HG03565 (cell line): ENCODE measurements at regions not wholly inside any gene's neighbourhood (a gene's known extent, or its start where the extent isn't known, plus 50 kb on each side); places are given as distances from the start of the nearest gene placed in this dataset.

Experiments used
- ATAC-seq: cut with Tn5 transposase; IDR thresholded peaks from one replicate; pipeline ENCODE4 v1.9.1; 2021; ENCODE audit warnings: mild to moderate bottlenecking, moderate library complexity; ENCODE audit not compliant: unreplicated experiment

GRCh38 chr2:60003076-60003475 is 550.4 kb downstream of the BCL11A start:
- ATAC-seq = no peak

DNA sequence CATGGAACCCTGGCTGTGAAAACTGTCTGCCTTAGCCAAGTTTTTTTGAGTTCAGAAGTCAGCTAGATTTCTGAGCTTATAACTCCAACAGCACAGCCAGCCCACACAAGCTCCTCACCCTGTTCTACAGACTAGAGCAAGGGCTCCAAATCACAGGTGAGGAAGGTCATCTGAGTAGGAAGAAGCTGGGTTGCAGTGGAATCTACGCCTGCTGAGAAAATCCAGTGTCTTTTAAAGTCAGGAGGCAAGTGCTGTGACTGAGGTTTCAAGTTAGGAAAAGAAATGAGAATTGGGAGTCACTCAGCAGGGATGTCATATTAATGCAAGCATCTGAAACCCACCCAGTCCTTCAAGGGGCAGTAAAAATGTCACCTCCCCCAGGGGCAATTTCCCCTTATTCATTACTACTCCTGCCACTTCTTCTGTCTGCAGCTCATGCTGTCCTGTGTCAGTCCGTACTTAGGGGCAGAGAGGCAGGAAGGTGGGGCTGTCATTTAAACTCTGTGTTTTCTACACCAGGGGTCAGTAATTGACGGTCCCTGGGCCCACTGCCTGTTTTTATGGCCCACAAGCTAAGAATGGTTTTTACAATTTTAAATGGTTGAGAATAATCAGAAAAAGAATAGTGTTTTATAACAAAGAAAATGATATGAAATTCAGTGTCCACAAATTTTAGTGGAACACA is 551.1 kb downstream of the BCL11A start:
- no peak for ATAC-seq

GRCh38 chr2:60000686-60001085 is 552.8 kb downstream of the BCL11A start:
- ATAC-seq = no peak

DNA sequence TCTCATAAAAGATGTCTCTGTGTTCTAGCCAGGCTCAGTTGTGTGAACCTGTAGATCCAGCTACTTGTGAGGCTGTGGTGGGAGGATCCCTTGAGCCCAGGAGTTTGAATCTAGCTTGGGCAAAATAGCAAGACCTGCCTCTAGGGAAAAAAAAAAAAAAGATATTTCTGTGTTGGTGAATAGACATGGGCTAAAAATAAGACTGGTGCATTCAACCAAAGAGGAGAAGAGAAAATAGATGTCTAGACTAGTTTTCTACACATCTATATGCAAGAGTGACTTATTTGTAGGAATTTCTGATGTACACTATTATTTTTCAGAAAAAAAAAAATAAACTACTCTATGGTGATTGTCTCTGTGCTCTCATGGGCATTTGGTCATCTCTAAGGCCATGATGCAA is 555.1 kb downstream of the BCL11A start:
- ATAC-seq = no peak

DNA sequence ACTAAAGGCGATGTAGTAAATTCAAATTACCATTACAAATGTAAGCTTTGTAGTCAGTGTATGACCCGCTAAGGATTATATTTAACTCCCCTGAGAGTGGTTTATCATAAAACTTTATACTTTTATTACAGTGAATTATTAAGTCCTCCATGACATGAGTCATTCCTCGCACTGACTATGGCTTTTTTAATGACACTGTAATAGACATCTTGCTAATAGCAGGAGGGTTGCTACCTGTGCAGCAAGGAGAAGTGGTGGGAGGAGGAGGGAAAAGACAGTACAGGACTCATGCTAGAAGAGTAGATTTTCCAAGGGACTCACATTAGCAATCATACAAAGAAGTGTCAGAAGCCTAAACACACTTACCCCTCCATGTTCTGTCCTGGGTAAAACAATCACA is 556.1 kb downstream of the BCL11A start:
- ATAC-seq = no peak

DNA sequence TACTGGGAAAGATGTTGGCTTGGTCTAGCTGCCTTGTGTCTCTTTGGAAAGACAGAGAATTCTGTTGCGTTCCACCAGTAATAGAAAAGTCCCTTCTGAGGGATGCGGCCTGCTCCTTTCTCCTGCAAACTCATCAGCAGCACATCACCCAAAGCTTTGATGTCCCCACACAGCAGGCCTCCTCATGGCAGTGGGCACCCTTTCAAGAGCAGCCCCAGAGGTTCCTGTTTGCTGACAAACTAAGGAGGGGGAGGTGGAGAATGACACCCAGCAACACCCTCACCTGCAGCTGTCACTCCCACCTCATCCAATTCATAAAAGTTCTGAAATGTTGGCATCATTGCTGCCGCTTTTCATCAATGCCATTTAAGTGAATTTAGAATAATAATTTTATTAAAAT is 556.6 kb downstream of the BCL11A start:
- no peak for ATAC-seq

DNA sequence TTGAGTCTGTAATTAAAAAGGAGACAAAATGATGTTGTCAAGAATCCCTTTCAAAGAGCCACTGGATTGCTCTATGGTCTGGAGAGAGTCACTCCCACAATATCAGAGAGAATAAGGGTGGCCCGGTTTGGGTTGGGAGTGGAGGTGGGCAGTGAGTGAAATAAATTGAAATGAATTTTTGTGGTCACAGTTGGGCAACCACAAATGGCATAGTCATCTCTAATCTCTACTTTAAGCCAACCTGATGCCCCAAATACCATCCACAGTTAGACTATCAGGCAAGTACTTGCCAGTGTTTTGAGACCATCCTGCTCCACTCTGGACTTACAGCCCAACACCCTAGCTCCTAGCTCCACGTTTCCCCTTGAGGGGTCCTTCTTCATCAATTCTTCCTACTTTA is 559.7 kb downstream of the BCL11A start:
- ATAC-seq = no peak

- no peak for ATAC-seq
Observed at GRCh38 chr2:59988341-59988740, 565.1 kb downstream of the BCL11A start.

GRCh38 chr2:59986511-59986910 is 566.9 kb downstream of the BCL11A start:
- ATAC-seq = no peak

- no peak for ATAC-seq
Observed at GRCh38 chr2:59985923-59986322, 567.5 kb downstream of the BCL11A start.

GRCh38 chr2:59974051-59974766 is 579.2 kb downstream of the BCL11A start:
- no peak for ATAC-seq

GRCh38 chr2:59969161-59969560 is 584.3 kb downstream of the BCL11A start:
- no peak for ATAC-seq

DNA sequence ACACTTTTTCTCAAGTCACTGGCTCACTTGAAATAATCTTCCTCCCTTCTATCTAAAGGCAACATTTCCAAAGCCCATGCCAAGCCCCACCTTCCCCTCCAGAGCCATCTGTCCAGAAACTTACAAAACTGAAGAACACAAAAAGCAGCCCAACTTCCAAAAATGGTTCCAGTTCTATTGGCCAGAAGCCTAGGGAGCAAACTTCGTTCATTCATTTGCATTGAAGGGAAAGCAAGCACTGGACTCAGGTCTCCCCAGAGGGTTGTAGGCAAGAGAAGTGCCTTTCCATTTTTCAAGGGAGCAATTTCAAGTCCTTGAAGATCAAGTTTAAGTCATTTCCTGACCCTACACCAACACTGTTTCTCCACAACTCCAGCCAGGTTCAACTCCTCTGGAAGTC is 585.0 kb downstream of the BCL11A start:
- ATAC-seq = no peak

DNA sequence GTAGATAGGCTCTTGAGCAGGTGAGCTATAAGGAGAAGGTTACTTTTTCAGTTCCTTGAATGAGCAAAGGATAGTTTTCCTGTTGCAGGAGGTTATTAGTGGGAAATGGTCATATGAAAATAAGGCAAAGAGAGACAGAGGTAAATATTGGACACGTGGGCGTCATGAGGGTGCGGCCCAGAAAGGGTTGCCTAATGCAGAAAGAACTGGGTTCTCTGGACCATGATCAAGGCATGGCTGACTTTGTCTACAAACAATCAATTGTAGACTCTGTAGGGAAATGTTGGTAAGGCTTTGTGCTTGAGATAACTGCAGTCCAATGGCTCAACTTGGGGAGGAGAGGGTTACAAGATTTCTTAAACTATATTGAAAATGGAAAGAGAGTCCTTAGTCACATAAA is 585.8 kb downstream of the BCL11A start:
- ATAC-seq = no peak

GRCh38 chr2:59963157-59963556 is 590.3 kb downstream of the BCL11A start:
- no peak for ATAC-seq

- no peak for ATAC-seq
Observed at GRCh38 chr2:59961746-59962145, 591.7 kb downstream of the BCL11A start.

DNA sequence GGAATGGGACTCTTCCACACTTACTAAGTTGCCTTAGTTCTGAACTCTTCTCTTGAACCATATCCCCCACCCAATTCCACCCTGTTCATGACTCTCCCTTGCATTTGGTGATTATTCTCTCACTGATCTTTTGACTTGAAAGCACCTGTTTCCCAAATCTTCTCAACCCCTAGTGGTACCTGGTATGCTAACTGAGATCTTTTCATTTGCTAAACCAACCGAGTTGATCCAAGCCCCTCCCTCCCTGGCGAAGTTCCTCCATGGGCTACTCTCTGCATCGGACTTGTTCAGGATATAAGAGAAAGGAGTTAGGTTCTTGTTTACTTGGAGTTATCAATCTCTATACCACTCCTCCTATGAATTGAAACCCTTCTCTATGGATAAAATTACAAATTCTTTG is 593.5 kb downstream of the BCL11A start:
- no peak for ATAC-seq

- no peak for ATAC-seq
Observed at GRCh38 chr2:59957504-59957903, 596.0 kb downstream of the BCL11A start.

GRCh38 chr2:59956981-59957380 is 596.5 kb downstream of the BCL11A start:
- no peak for ATAC-seq

- ATAC-seq = no peak
Observed at GRCh38 chr2:59947917-59948541, 605.4 kb downstream of the BCL11A start.

DNA sequence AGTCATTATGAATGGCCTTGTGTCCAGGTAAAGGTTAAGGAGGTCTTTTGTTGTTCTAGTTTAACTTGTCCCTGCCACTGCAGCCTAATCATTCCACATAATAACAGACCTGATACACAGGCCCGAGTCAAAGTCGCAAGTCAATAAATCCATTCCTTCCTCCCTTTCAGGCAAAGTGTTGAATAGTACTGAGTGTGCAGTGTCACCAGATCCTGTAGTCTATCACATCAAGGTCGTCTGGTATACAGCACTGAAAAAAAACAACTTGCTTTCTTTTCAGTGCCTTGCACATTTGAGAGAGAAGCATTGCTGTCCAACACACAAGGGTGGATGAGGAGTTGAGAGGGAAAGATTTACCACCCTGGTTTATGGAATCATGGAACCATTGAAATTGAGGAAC is 606.2 kb downstream of the BCL11A start:
- ATAC-seq = no peak

GRCh38 chr2:59939236-59939635 is 614.2 kb downstream of the BCL11A start:
- ATAC-seq = no peak
